HG02970 (cell line): ENCODE measurements at regions not wholly inside any gene's neighbourhood (a gene's known extent, or its start where the extent isn't known, plus 50 kb on each side); places are given as distances from the start of the nearest gene placed in this dataset.

Experiments
- ATAC-seq: cut with Tn5 transposase; IDR thresholded peaks from one replicate; pipeline ENCODE4 v1.9.1; 2021; ENCODE audit warnings: mild to moderate bottlenecking, moderate library complexity, moderate number of reproducible peaks; ENCODE audit not compliant: unreplicated experiment, low FRiP score

GRCh38 chr2:195026261-195026660, 630.8 kb upstream of the SLC39A10 start:
- ATAC-seq, result no peak

- peak; percentile 12 for ATAC-seq
Measured at GRCh38 chr2:195022508-195022830, 634.6 kb upstream of the SLC39A10 start.

- peak; percentile 65 for ATAC-seq
Measured at GRCh38 chr2:195021711-195022507, 635.1 kb upstream of the SLC39A10 start.

GRCh38 chr2:195018462-195018861, 638.6 kb upstream of the SLC39A10 start:
- ATAC-seq, result no peak

- no peak for ATAC-seq
Measured at GRCh38 chr2:195017890-195018289, 639.1 kb upstream of the SLC39A10 start.

- ATAC-seq, result no peak
Measured at GRCh38 chr2:195016841-195017240, 640.2 kb upstream of the SLC39A10 start.

GRCh38 chr2:195009202-195009601, 647.8 kb upstream of the SLC39A10 start:
- ATAC-seq, result no peak

- no peak for ATAC-seq
Measured at GRCh38 chr2:195006856-195007255, 650.2 kb upstream of the SLC39A10 start.

- ATAC-seq, result no peak
Measured at GRCh38 chr2:195003881-195004471, 653.0 kb upstream of the SLC39A10 start.

- no peak for ATAC-seq
Measured at GRCh38 chr2:195001924-195002323, 655.1 kb upstream of the SLC39A10 start.

GRCh38 chr2:194999771-195000170, 657.3 kb upstream of the SLC39A10 start:
- no peak for ATAC-seq

- ATAC-seq, result no peak
Measured at GRCh38 chr2:194992648-194993047, 664.4 kb upstream of the SLC39A10 start.

- no peak for ATAC-seq
Measured at GRCh38 chr2:194985258-194985657, 671.8 kb upstream of the SLC39A10 start.

- ATAC-seq, result no peak
Measured at GRCh38 chr2:194962254-194962653, 694.8 kb upstream of the SLC39A10 start.

GRCh38 chr2:194954218-194954617, 702.8 kb upstream of the SLC39A10 start:
- ATAC-seq, result no peak

GRCh38 chr2:194946826-194947225, 710.2 kb upstream of the SLC39A10 start:
- ATAC-seq, result no peak

GRCh38 chr2:194938066-194938465, 719.0 kb upstream of the SLC39A10 start:
- no peak for ATAC-seq

GRCh38 chr2:194927489-194927888, 729.5 kb upstream of the SLC39A10 start:
- no peak for ATAC-seq

GRCh38 chr2:194926873-194927272, 730.2 kb upstream of the SLC39A10 start:
- ATAC-seq, result no peak

GRCh38 chr2:194925742-194926141, 731.3 kb upstream of the SLC39A10 start:
- ATAC-seq, result no peak

- ATAC-seq, result no peak
Measured at GRCh38 chr2:194917519-194917918, 739.5 kb upstream of the SLC39A10 start.

- ATAC-seq, result no peak
Measured at GRCh38 chr2:194915485-194915884, 741.5 kb upstream of the SLC39A10 start.
